ENCODE measurements at regions not wholly inside any gene's neighbourhood (a gene's known extent, or its start where the extent isn't known, plus 50 kb on each side); places are given as distances from the start of the nearest gene placed in this dataset.

- H3K27me3 ChIP-seq: no peaks in the 10 kb centered on the region
- DNase-seq (ENCODE audit: extremely low spot score in 2 of 2): no peak
- no peaks in the 10 kb centered on the region for H3K4me1 ChIP-seq
- intact Hi-C loops (cut with DNase I): no loop called here
- TF ChIP-seq POLR2AphosphoS5 (IDR thresholded peaks at IDR 0.05; ENCODE audit: insufficient read depth in 1 of 2, low read depth in 1 of 2): no peak
- no peak for TF ChIP-seq POLR2A (IDR thresholded peaks at IDR 0.05)
- TF ChIP-seq CTCF (IDR thresholded peaks at IDR 0.05): no peak
- H3K4me3 ChIP-seq: no peak overlapping the region
- H3K9me3 ChIP-seq: no peaks in the 10 kb centered on the region
- no peaks in the 10 kb centered on the region for H3K36me3 ChIP-seq
- no peak overlapping the region for H3K27ac ChIP-seq
Measured at GRCh38 chr11:112842151-112842550, 119.1 kb upstream of the NCAM1 start.

GRCh38 chr11:112844517-112844916 is 116.7 kb upstream of the NCAM1 start:
- H3K4me3 ChIP-seq: no peak overlapping the region
- H3K27ac ChIP-seq: no peak overlapping the region
- DNase-seq (ENCODE audit: extremely low spot score in 2 of 2): peak in 1 of 2 donors; percentile 28
- H3K4me1 ChIP-seq: no peaks in the 10 kb centered on the region
- H3K36me3 ChIP-seq: no peaks in the 10 kb centered on the region
- H3K9me3 ChIP-seq: no peaks in the 10 kb centered on the region
- intact Hi-C loops (cut with DNase I): no loop called here
- no peaks in the 10 kb centered on the region for H3K27me3 ChIP-seq
- no peak for TF ChIP-seq POLR2AphosphoS5 (IDR thresholded peaks at IDR 0.05; ENCODE audit: insufficient read depth in 1 of 2, low read depth in 1 of 2)
- no peak for TF ChIP-seq CTCF (IDR thresholded peaks at IDR 0.05)
- TF ChIP-seq POLR2A (IDR thresholded peaks at IDR 0.05): no peak

- H3K27ac ChIP-seq: no peak overlapping the region
- no peaks in the 10 kb centered on the region for H3K9me3 ChIP-seq
- H3K4me3 ChIP-seq: no peak overlapping the region
- intact Hi-C loops (cut with DNase I): no loop called here
- DNase-seq (ENCODE audit: extremely low spot score in 2 of 2): no peak
- no peaks in the 10 kb centered on the region for H3K36me3 ChIP-seq
- TF ChIP-seq CTCF (IDR thresholded peaks at IDR 0.05) (no peak), POLR2AphosphoS5 (IDR thresholded peaks at IDR 0.05; ENCODE audit: insufficient read depth in 1 of 2, low read depth in 1 of 2) (no peak), POLR2A (IDR thresholded peaks at IDR 0.05) (no peak)
- no peaks in the 10 kb centered on the region for H3K27me3 ChIP-seq
- no peaks in the 10 kb centered on the region for H3K4me1 ChIP-seq
Measured at GRCh38 chr11:112847568-112847967, 113.7 kb upstream of the NCAM1 start.

GRCh38 chr11:112852143-112852866 is 108.9 kb upstream of the NCAM1 start:
- no peaks in the 10 kb centered on the region for H3K4me1 ChIP-seq
- intact Hi-C loops (cut with DNase I): no loop called here
- DNase-seq (ENCODE audit: extremely low spot score in 2 of 2): no peak
- no peaks in the 10 kb centered on the region for H3K9me3 ChIP-seq
- H3K36me3 ChIP-seq: no peaks in the 10 kb centered on the region
- no peak overlapping the region for H3K4me3 ChIP-seq
- TF ChIP-seq CTCF (IDR thresholded peaks at IDR 0.05) (no peak), POLR2A (IDR thresholded peaks at IDR 0.05) (no peak), POLR2AphosphoS5 (IDR thresholded peaks at IDR 0.05; ENCODE audit: insufficient read depth in 1 of 2, low read depth in 1 of 2) (no peak)
- H3K27ac ChIP-seq: no peak overlapping the region
- H3K27me3 ChIP-seq: no peaks in the 10 kb centered on the region

- Histone ChIP-seq H3K27me3 (no peaks in the 10 kb centered on the region), H3K4me1 (no peaks in the 10 kb centered on the region), H3K36me3 (no peaks in the 10 kb centered on the region), H3K9me3 (no peaks in the 10 kb centered on the region), H3K4me3 (no peak overlapping the region), H3K27ac (no peak overlapping the region)
- TF ChIP-seq POLR2A (IDR thresholded peaks at IDR 0.05) (no peak), CTCF (IDR thresholded peaks at IDR 0.05) (no peak), POLR2AphosphoS5 (IDR thresholded peaks at IDR 0.05; ENCODE audit: insufficient read depth in 1 of 2, low read depth in 1 of 2) (no peak)
- DNase-seq (ENCODE audit: extremely low spot score in 2 of 2): no peak
- intact Hi-C loops (cut with DNase I): no loop called here
Measured at GRCh38 chr11:112856133-112856532, 105.1 kb upstream of the NCAM1 start.

Data from vagina (tissue), 2 donors.